ENCODE measurements at regions not wholly inside any gene's neighbourhood (a gene's known extent, or its start where the extent isn't known, plus 50 kb on each side); places are given as distances from the start of the nearest gene placed in this dataset.

- Histone ChIP-seq H3K36me3 (no peaks in the 10 kb centered on the region), H3K27me3 (no peaks in the 10 kb centered on the region), H3K4me1 (no peaks in the 10 kb centered on the region; the same call in 1 of the 2 replicates), H3K9me3 (no peaks in the 10 kb centered on the region), H3K4me3 (ENCODE audit: low read depth, low read length) (no peak overlapping the region)
- DNase-seq = no peak
- no peak for TF ChIP-seq CTCF (IDR thresholded peaks at IDR 0.05; ENCODE audit: low read depth, low read length)
Measured at GRCh38 chr3:96266395-96267190, 547.8 kb upstream of the EPHA6 start.

- H3K27me3 ChIP-seq = no peaks in the 10 kb centered on the region
- H3K36me3 ChIP-seq = no peaks in the 10 kb centered on the region
- H3K4me3 ChIP-seq (ENCODE audit: low read depth, low read length) = no peak overlapping the region
- no peak for TF ChIP-seq CTCF (IDR thresholded peaks at IDR 0.05; ENCODE audit: low read depth, low read length)
- H3K9me3 ChIP-seq = no peaks in the 10 kb centered on the region
- no peaks in the 10 kb centered on the region; the same call in 1 of the 2 replicates for H3K4me1 ChIP-seq
- no peak for DNase-seq
Measured at GRCh38 chr3:96267577-96267976, 546.8 kb upstream of the EPHA6 start.

GRCh38 chr3:96294143-96294542 lies 520.3 kb upstream of the EPHA6 start:
- no peak overlapping the region for H3K4me3 ChIP-seq (ENCODE audit: low read depth, low read length)
- H3K9me3 ChIP-seq = no peaks in the 10 kb centered on the region
- H3K27me3 ChIP-seq = no peaks in the 10 kb centered on the region
- no peak for DNase-seq
- TF ChIP-seq CTCF (IDR thresholded peaks at IDR 0.05; ENCODE audit: low read depth, low read length) = peak; percentile 27; the same call in 1 of the 2 replicates
- H3K4me1 ChIP-seq = no peaks in the 10 kb centered on the region
- no peaks in the 10 kb centered on the region for H3K36me3 ChIP-seq

GRCh38 chr3:96300743-96301142 lies 513.7 kb upstream of the EPHA6 start:
- no peaks in the 10 kb centered on the region for H3K9me3 ChIP-seq
- H3K4me1 ChIP-seq = no peaks in the 10 kb centered on the region
- H3K36me3 ChIP-seq = no peaks in the 10 kb centered on the region
- H3K27me3 ChIP-seq = no peaks in the 10 kb centered on the region
- TF ChIP-seq CTCF (IDR thresholded peaks at IDR 0.05; ENCODE audit: low read depth, low read length) = no peak
- no peak overlapping the region for H3K4me3 ChIP-seq (ENCODE audit: low read depth, low read length)
- DNase-seq = no peak

- DNase-seq = peak; percentile 89
- H3K36me3 ChIP-seq = no peaks in the 10 kb centered on the region
- peaks cover 1% of the 10 kb centered on the region; the same call in 1 of the 2 replicates for H3K4me1 ChIP-seq
- no peak overlapping the region for H3K4me3 ChIP-seq (ENCODE audit: low read depth, low read length)
- H3K27me3 ChIP-seq = no peaks in the 10 kb centered on the region
- no peak for TF ChIP-seq CTCF (IDR thresholded peaks at IDR 0.05; ENCODE audit: low read depth, low read length)
- no peaks in the 10 kb centered on the region for H3K9me3 ChIP-seq
Measured at GRCh38 chr3:96319166-96319565, 495.2 kb upstream of the EPHA6 start.

- no peak for TF ChIP-seq CTCF (IDR thresholded peaks at IDR 0.05; ENCODE audit: low read depth, low read length)
- DNase-seq = no peak
- no peaks in the 10 kb centered on the region for H3K9me3 ChIP-seq
- H3K4me1 ChIP-seq = peaks cover 5% of the 10 kb centered on the region; the same call in 1 of the 2 replicates
- no peak overlapping the region for H3K4me3 ChIP-seq (ENCODE audit: low read depth, low read length)
- H3K36me3 ChIP-seq = no peaks in the 10 kb centered on the region
- no peaks in the 10 kb centered on the region for H3K27me3 ChIP-seq
Measured at GRCh38 chr3:96324087-96324486, 490.3 kb upstream of the EPHA6 start.

All from BE2C (cell line).